GM23338 (cell line): ENCODE measurements at regions not wholly inside any gene's neighbourhood (a gene's known extent, or its start where the extent isn't known, plus 50 kb on each side); places are given as distances from the start of the nearest gene placed in this dataset.

ENCODE experiments used
- ATAC-seq: fragments of 200-7000 bp; cut with Tn5 transposase; 3 replicates; pipeline ENCODE4 v1.9.1; 2020
- DNase-seq: peaks from one replicate; pipeline ENCODE4 v3.0.0-alpha.2; 2015; ENCODE audit warnings: low spot score
- H2AFZ ChIP-seq: fragments of 200-600 bp; sonication (generic); 2 replicates; pipeline ENCODE4 v1.8.0; 2016; ENCODE audit warnings: antibody characterized with exemption, mild to moderate bottlenecking, moderate library complexity
- H3F3A ChIP-seq: fragments of 200-600 bp; sonication (generic); replicated peaks from 2 replicates; pipeline ENCODE4 v1.8.0; 2017; ENCODE audit warnings: antibody characterized with exemption, mixed run types, low read depth
- H3K27ac ChIP-seq: fragments of 200-600 bp; sonication (generic); 2 replicates; pipeline ENCODE4 v1.6.1; 2016; ENCODE audit warnings: low read depth
- H3K27me3 ChIP-seq: fragments of 200-600 bp; sonication (generic); 2 replicates; pipeline ENCODE4 v1.8.0; 2016; ENCODE audit warnings: mild to moderate bottlenecking, mixed run types, moderate library complexity; ENCODE audit not compliant: insufficient read depth
- H3K36me3 ChIP-seq: fragments of 200-600 bp; sonication (generic); 2 replicates; pipeline ENCODE4 v1.8.0; 2016; ENCODE audit warnings: mild to moderate bottlenecking; ENCODE audit not compliant: insufficient read depth
- H3K4me1 ChIP-seq: fragments of 200-600 bp; sonication (generic); 2 replicates; pipeline ENCODE4 v1.8.0; 2016; ENCODE audit warnings: mild to moderate bottlenecking, moderate library complexity; ENCODE audit not compliant: insufficient read depth
- H3K4me2 ChIP-seq: fragments of 200-600 bp; sonication (generic); 2 replicates; pipeline ENCODE4 v1.7.1; 2017; ENCODE audit warnings: mixed run types
- H3K4me3 ChIP-seq: fragments of 200-600 bp; sonication (generic); 2 replicates; pipeline ENCODE4 v1.6.1; 2016; ENCODE audit warnings: mixed run types
- H3K79me2 ChIP-seq: fragments of 200-600 bp; sonication (generic); replicated peaks from 2 replicates; pipeline ENCODE4 v1.8.0; 2017; ENCODE audit warnings: mild to moderate bottlenecking; ENCODE audit not compliant: insufficient read depth
- H3K9me2 ChIP-seq: fragments of 200-600 bp; sonication (generic); 2 replicates; pipeline ENCODE4 v1.8.0; 2017; ENCODE audit not compliant: insufficient read depth
- H4K20me1 ChIP-seq: fragments of 200-600 bp; sonication (generic); replicated peaks from 2 replicates; pipeline ENCODE4 v1.8.0; 2017; ENCODE audit warnings: mild to moderate bottlenecking; ENCODE audit not compliant: insufficient read depth
- H3K27ac Mint-ChIP-seq: 2 replicates; pipeline ENCODE4 v1.8.0; 2020; ENCODE audit warnings: inconsistent platforms, mild to moderate bottlenecking, moderate library complexity, mixed read lengths
- H3K27me3 Mint-ChIP-seq: 3 replicates; pipeline ENCODE4 v1.8.0; 2022; ENCODE audit warnings: low read depth, mild to moderate bottlenecking, moderate library complexity, mixed read lengths, inconsistent platforms; ENCODE audit not compliant: insufficient read depth, poor library complexity
- H3K36me3 Mint-ChIP-seq: 3 replicates; pipeline ENCODE4 v1.8.0; 2021; ENCODE audit warnings: low read depth, mild to moderate bottlenecking, inconsistent platforms, moderate library complexity, mixed read lengths
- H3K4me1 Mint-ChIP-seq: 3 replicates; pipeline ENCODE4 v1.8.0; 2020; ENCODE audit warnings: mild to moderate bottlenecking, inconsistent platforms, mixed read lengths
- H3K4me3 Mint-ChIP-seq: 3 replicates; pipeline ENCODE4 v1.8.0; 2021; ENCODE audit warnings: moderate library complexity, mild to moderate bottlenecking, inconsistent platforms, mixed read lengths
- H3K9me3 Mint-ChIP-seq: 3 replicates; pipeline ENCODE4 v1.8.0; 2020; ENCODE audit warnings: moderate library complexity, mild to moderate bottlenecking, inconsistent platforms, mixed read lengths
- EZH2phosphoT487 ChIP-seq: fragments of 200-600 bp; sonication (generic); IDR thresholded peaks from one replicate; pipeline ENCODE4 v1.8.1; 2018; ENCODE audit warnings: antibody characterized with exemption; ENCODE audit not compliant: unreplicated experiment
- ZNF114 ChIP-seq: fragments of 250-450 bp; sonication (Bioruptor Pico); IDR thresholded peaks from 2 replicates; pipeline ENCODE4 v1.5.0; 2020; ENCODE audit warnings: mild to moderate bottlenecking, moderate library complexity
- ZNF331 ChIP-seq: fragments of 250-450 bp; sonication (Bioruptor Pico); IDR thresholded peaks from 2 replicates; pipeline ENCODE4 v1.5.0; 2020; ENCODE audit warnings: low read depth, mild to moderate bottlenecking, moderate library complexity
- ZNF462 ChIP-seq: fragments of 250-450 bp; sonication (Bioruptor Pico); IDR thresholded peaks from 2 replicates; pipeline ENCODE4 v1.5.0; 2020; ENCODE audit warnings: mild to moderate bottlenecking, moderate library complexity

- Mint-ChIP-seq H3K9me3 (peaks cover 46% of the 10 kb centered on the region), H3K4me3 (no peak overlapping the region), H3K36me3 (no peaks in the 10 kb centered on the region; the same call in 1 of the 3 replicates), H3K27me3 (no peaks in the 10 kb centered on the region), H3K4me1 (no peaks in the 10 kb centered on the region), H3K27ac (no peak overlapping the region)
- Histone ChIP-seq H3K27me3 (no peaks in the 10 kb centered on the region), H3K27ac (no peak overlapping the region), H2AFZ (no peak overlapping the region), H3K36me3 (no peaks in the 10 kb centered on the region), H3K4me1 (no peaks in the 10 kb centered on the region), H3F3A (no peaks in the 10 kb centered on the region), H4K20me1 (no peaks in the 10 kb centered on the region), H3K4me3 (no peak overlapping the region), H3K4me2 (no peak overlapping the region), H3K9me2 (no peaks in the 10 kb centered on the region), H3K79me2 (no peaks in the 10 kb centered on the region)
- DNase-seq (no peak), ATAC-seq (no peak)
- TF ChIP-seq ZNF114 (CRISPR knock-in tag), result no peak
These were observed 529.6 kb upstream of the LRRC4C start for GRCh38 chr11:41988951-41989572.

GRCh38 chr11:41989823-41990380, 530.5 kb upstream of the LRRC4C start:
- no peak overlapping the region for H3K27ac ChIP-seq
- Mint-ChIP-seq H3K4me3 (no peak overlapping the region), H3K27ac (no peak overlapping the region), H3K9me3 (peaks cover 52% of the 10 kb centered on the region), H3K27me3 (no peaks in the 10 kb centered on the region), H3K36me3 (no peaks in the 10 kb centered on the region; the same call in 1 of the 3 replicates), H3K4me1 (no peaks in the 10 kb centered on the region)
- no peaks in the 10 kb centered on the region for H3K79me2 ChIP-seq
- no peaks in the 10 kb centered on the region for H3K27me3 ChIP-seq
- H3K4me1 ChIP-seq, result no peaks in the 10 kb centered on the region
- no peak overlapping the region for H2AFZ ChIP-seq
- DNase-seq (no peak), ATAC-seq (no peak)
- H3F3A ChIP-seq, result no peaks in the 10 kb centered on the region
- no peak for TF ChIP-seq EZH2phosphoT487
- TF ChIP-seq ZNF331 (CRISPR knock-in tag), result no peak
- TF ChIP-seq ZNF462 (CRISPR knock-in tag), result no peak
- H3K4me2 ChIP-seq, result no peak overlapping the region
- no peaks in the 10 kb centered on the region for H3K36me3 ChIP-seq
- H3K4me3 ChIP-seq, result no peak overlapping the region
- H3K9me2 ChIP-seq, result no peaks in the 10 kb centered on the region
- no peaks in the 10 kb centered on the region for H4K20me1 ChIP-seq
